SK-N-SH (cell line): ENCODE measurements at regions not wholly inside any gene's neighbourhood (a gene's known extent, or its start where the extent isn't known, plus 50 kb on each side); places are given as distances from the start of the nearest gene placed in this dataset.
A peak's percentile ranks its signal among the peaks of the same experiment; 100 is the strongest.

ENCODE experiments used
- CTCF ChIA-PET: fragments of 300-600, 350-600 bp; formaldehyde crosslinking; extraction: SDS; loops from one replicate; lab custom pipeline; 2021; lab: Yijun Ruan, JAX
- POLR2A ChIA-PET: fragments of 350-600 bp; sonication (Branson Sonifier 250); formaldehyde crosslinking; extraction: SDS; loops from one replicate; lab custom pipeline; 2020; ENCODE audit warnings: antibody characterized with exemption, inconsistent platforms; lab: Yijun Ruan, JAX
- DNase-seq: peaks from one replicate; pipeline ENCODE4 v3.0.0; 2012
- H2AFZ ChIP-seq: fragments of 200-600 bp; sonication (generic); 2 replicates; pipeline ENCODE4 v1.8.1; 2016; ENCODE audit warnings: antibody characterized with exemption, mild to moderate bottlenecking, low read depth
- H3F3A ChIP-seq: fragments of 200-600 bp; sonication (generic); replicated peaks from 2 replicates; pipeline ENCODE3; 2016; ENCODE audit warnings: antibody characterized with exemption, mild to moderate bottlenecking; ENCODE audit not compliant: insufficient read depth
- H3K27ac ChIP-seq, 2 experiments: fragments of 200-500 bp in 1 of 2; fragments of 200-600 bp in 1 of 2; sonication (Bioruptor generic) in 1 of 2; sonication (generic), shearing (Covaris generic) in 1 of 2; 2 replicates each; pipeline versions ENCODE4 v1.5.1 to v1.6.1; 2014 to 2016; ENCODE audit warnings: low read depth in 2 of 2, inconsistent platforms in 1 of 2, low read length in 1 of 2, mild to moderate bottlenecking in 1 of 2, mixed read lengths in 1 of 2
- H3K27me3 ChIP-seq: fragments of 200-600 bp; sonication (generic), shearing (Covaris generic); 2 replicates; pipeline ENCODE4 v1.6.1; 2016; ENCODE audit warnings: mixed run types; ENCODE audit not compliant: insufficient read depth
- H3K36me3 ChIP-seq, 2 experiments: fragments of 200-500 bp in 1 of 2; fragments of 200-600 bp in 1 of 2; sonication (Bioruptor generic) in 1 of 2; sonication (generic) in 1 of 2; replicated peaks in 1 of 2; 2 replicates each; pipeline versions ENCODE3 to v1.5.1; 2014 to 2016; ENCODE audit warnings: low read length in 1 of 2, mild to moderate bottlenecking in 1 of 2; ENCODE audit not compliant: insufficient read depth in 2 of 2, control insufficient read depth in 1 of 2
- H3K4me1 ChIP-seq, 2 experiments: fragments of 200-500 bp in 1 of 2; fragments of 200-600 bp in 1 of 2; sonication (Bioruptor generic) in 1 of 2; sonication (generic), shearing (Covaris generic) in 1 of 2; 2 replicates each; pipeline versions ENCODE4 v1.5.1 to v1.6.1; 2014 to 2016; ENCODE audit warnings: low read depth in 1 of 2, low read length in 1 of 2, mixed run types in 1 of 2; ENCODE audit not compliant: insufficient read depth in 2 of 2, control insufficient read depth in 1 of 2
- H3K4me2 ChIP-seq: fragments of 200-600 bp; sonication (generic), shearing (Covaris generic); 2 replicates; pipeline ENCODE4 v1.6.1; 2017; ENCODE audit warnings: mixed run types
- H3K4me3 ChIP-seq, 2 experiments: fragments of 200-500 bp in 1 of 2; fragments of 200-600 bp in 1 of 2; sonication (Bioruptor generic) in 1 of 2; sonication (generic), shearing (Covaris generic) in 1 of 2; 2 replicates each; pipeline versions ENCODE4 v1.5.1 to v1.8.1; 2014 to 2016; ENCODE audit warnings: low read depth in 2 of 2, inconsistent platforms in 1 of 2, low read length in 1 of 2, mild to moderate bottlenecking in 1 of 2, mixed read lengths in 1 of 2, moderate library complexity in 1 of 2
- H3K79me2 ChIP-seq: fragments of 200-600 bp; sonication (generic); 2 replicates; pipeline ENCODE4 v1.8.1; 2017; ENCODE audit warnings: mild to moderate bottlenecking; ENCODE audit not compliant: insufficient read depth
- H3K9ac ChIP-seq: fragments of 200-600 bp; sonication (generic); 2 replicates; pipeline ENCODE4 v1.6.1; 2017; ENCODE audit warnings: mixed run types
- H3K9me2 ChIP-seq: fragments of 200-600 bp; sonication (generic); 2 replicates; pipeline ENCODE4 v1.6.1; 2017; ENCODE audit warnings: mixed run types
- H3K9me3 ChIP-seq: fragments of 200-600 bp; sonication (generic); 2 replicates; pipeline ENCODE4 v1.6.1; 2017; ENCODE audit warnings: mixed run types, mild to moderate bottlenecking, moderate library complexity
- H4K20me1 ChIP-seq: fragments of 200-600 bp; sonication (generic); 2 replicates; pipeline ENCODE4 v1.6.1; 2017; ENCODE audit warnings: mild to moderate bottlenecking, mixed run types; ENCODE audit not compliant: insufficient read depth
- FOSL2 ChIP-seq: IDR thresholded peaks from 2 replicates; pipeline ENCODE4 v1.4.0; 2012; ENCODE audit warnings: low read depth, mild to moderate bottlenecking, moderate library complexity, borderline replicate concordance
- JUND ChIP-seq: IDR thresholded peaks from 2 replicates; pipeline ENCODE4 v1.4.0; 2012
- RAD21 ChIP-seq: IDR thresholded peaks from 2 replicates; pipeline ENCODE4 v1.6.1; 2012; ENCODE audit warnings: mild to moderate bottlenecking, low read length
- RXRA ChIP-seq: IDR thresholded peaks from 2 replicates; pipeline ENCODE4 v1.4.0; 2012; ENCODE audit warnings: low read depth, mild to moderate bottlenecking, borderline replicate concordance
- SIN3A ChIP-seq: IDR thresholded peaks from 2 replicates; pipeline ENCODE4 v1.6.1; 2012; ENCODE audit warnings: low read depth, mild to moderate bottlenecking, low read length, moderate library complexity, borderline replicate concordance
- SMC3 ChIP-seq: IDR thresholded peaks from 2 replicates; pipeline ENCODE4 v1.6.1; 2012; ENCODE audit warnings: low read depth, low read length, improper control_type of control experiment
- TCF12 ChIP-seq: IDR thresholded peaks from 2 replicates; pipeline ENCODE4 v1.4.0; 2012
- TEAD4 ChIP-seq: IDR thresholded peaks from 2 replicates; pipeline ENCODE4 v1.4.0; 2012; ENCODE audit warnings: mild to moderate bottlenecking, borderline replicate concordance; ENCODE audit not compliant: insufficient read depth
- WGBS: methylation state at CpG from one replicate; pipeline ENCODE4 v1.1.6; 2017; ENCODE audit warnings: low lambda C conversion rate; 5-methylcytosine and 5-hydroxymethylcytosine counted together
- TF ChIP-seq, protein P1 (sequence below): IDR thresholded peaks from 2 replicates; pipeline ENCODE4 v1.4.0; 2012; ENCODE audit warnings: low read depth, borderline replicate concordance
- TF ChIP-seq, protein P2 (sequence below): fragments of 200-600 bp; sonication (generic); IDR thresholded peaks from 2 replicates; pipeline ENCODE4 v1.6.1; 2017; ENCODE audit warnings: antibody characterized with exemption, mild to moderate bottlenecking, moderate library complexity

DNA sequence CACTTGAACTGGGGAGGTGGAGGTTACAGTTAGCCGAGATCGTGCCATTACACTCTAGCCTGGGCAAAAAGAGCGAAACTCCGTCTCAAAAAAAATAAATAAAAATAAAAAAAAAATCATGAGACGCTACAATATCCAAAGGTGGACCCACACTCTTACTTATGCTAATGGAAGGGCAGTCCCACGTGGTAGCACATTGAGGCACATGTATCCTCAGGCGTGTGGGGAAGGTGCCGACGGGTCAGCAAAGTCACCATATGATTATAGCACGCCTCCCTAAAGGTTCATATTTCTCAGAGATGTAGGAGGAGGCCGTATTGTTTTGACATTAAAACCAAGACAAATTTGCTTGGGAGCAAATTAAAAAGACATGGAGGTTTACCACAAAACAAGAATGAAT, 201.6 kb downstream of the LRRC70 start:
- no peak overlapping the region for H3K4me3 ChIP-seq
- WGBS, result 68% methylated on average over 11 of the region's 11 CpGs
- no peaks in the 10 kb centered on the region for H3K9me2 ChIP-seq
- POLR2A ChIA-PET, result no interaction called here
- H2AFZ ChIP-seq, result no peak overlapping the region
- CTCF ChIA-PET, result interaction anchor here (1.4 to 5.0 kb wide), 7 partner anchors 14 to 337 kb away, joined by 3 to 51 read pairs (median 7); no protein-coding TSS in a partner anchor
- no peaks in the 10 kb centered on the region for H3K4me1 ChIP-seq
- H3K36me3 ChIP-seq, result no peaks in the 10 kb centered on the region
- TF ChIP-seq TCF12 (no peak), FOSL2 (no peak), JUND (no peak), RXRA (no peak), SIN3A (no peak)
- TF ChIP-seq, protein P1, sequence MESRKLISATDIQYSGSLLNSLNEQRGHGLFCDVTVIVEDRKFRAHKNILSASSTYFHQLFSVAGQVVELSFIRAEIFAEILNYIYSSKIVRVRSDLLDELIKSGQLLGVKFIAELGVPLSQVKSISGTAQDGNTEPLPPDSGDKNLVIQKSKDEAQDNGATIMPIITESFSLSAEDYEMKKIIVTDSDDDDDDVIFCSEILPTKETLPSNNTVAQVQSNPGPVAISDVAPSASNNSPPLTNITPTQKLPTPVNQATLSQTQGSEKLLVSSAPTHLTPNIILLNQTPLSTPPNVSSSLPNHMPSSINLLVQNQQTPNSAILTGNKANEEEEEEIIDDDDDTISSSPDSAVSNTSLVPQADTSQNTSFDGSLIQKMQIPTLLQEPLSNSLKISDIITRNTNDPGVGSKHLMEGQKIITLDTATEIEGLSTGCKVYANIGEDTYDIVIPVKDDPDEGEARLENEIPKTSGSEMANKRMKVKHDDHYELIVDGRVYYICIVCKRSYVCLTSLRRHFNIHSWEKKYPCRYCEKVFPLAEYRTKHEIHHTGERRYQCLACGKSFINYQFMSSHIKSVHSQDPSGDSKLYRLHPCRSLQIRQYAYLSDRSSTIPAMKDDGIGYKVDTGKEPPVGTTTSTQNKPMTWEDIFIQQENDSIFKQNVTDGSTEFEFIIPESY, result no peak
- TF ChIP-seq, all 33 proteins: peak for 0
- Histone ChIP-seq H3F3A (no peaks in the 10 kb centered on the region), H4K20me1 (no peaks in the 10 kb centered on the region), H3K27ac (no peak overlapping the region), H3K79me2 (no peaks in the 10 kb centered on the region), H3K9ac (no peak overlapping the region), H3K9me3 (no peaks in the 10 kb centered on the region; the same call in 1 of the 2 replicates), H3K27me3 (no peaks in the 10 kb centered on the region), H3K4me2 (no peak overlapping the region)
- DNase-seq, result no peak

DNA sequence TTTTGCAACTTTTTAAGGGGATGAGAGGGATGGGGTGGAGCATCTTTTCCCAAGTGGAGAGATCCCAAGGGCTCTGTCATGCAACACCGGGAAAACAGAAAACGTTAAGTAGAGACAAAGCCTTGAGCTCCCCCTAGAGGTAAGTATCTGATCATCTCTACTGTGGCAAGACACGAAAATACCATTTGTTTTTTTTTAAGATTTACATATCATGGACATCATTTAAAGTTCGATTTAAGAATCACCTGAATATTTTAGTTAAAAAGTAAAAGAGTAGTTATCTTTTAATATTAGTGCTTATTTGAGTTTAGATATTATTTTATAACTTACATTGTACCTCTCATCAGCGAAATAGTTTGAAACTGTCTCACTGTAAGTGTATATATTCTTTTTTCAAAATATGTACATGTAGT, 200.4 kb downstream of the LRRC70 start:
- H3K4me1 ChIP-seq, result no peaks in the 10 kb centered on the region
- no peaks in the 10 kb centered on the region for H3F3A ChIP-seq
- peak overlapping the region; percentile 24; the same call in 1 of the 2 replicates for H2AFZ ChIP-seq
- H3K36me3 ChIP-seq, result no peaks in the 10 kb centered on the region
- ChIA-PET POLR2A (interaction anchor here (0.6 kb wide), 1 partner anchor 1616 kb away, joined by 4 read pairs; no protein-coding TSS in a partner anchor), CTCF (interaction anchor here (0.6 to 5.0 kb wide), 24 partner anchors 10 to 1432 kb away, joined by 3 to 51 read pairs (median 4); no protein-coding TSS in a partner anchor)
- H3K4me3 ChIP-seq, result no peak overlapping the region
- 12% methylated on average over 5 of the region's 5 CpGs for WGBS
- TF ChIP-seq, protein P2, sequence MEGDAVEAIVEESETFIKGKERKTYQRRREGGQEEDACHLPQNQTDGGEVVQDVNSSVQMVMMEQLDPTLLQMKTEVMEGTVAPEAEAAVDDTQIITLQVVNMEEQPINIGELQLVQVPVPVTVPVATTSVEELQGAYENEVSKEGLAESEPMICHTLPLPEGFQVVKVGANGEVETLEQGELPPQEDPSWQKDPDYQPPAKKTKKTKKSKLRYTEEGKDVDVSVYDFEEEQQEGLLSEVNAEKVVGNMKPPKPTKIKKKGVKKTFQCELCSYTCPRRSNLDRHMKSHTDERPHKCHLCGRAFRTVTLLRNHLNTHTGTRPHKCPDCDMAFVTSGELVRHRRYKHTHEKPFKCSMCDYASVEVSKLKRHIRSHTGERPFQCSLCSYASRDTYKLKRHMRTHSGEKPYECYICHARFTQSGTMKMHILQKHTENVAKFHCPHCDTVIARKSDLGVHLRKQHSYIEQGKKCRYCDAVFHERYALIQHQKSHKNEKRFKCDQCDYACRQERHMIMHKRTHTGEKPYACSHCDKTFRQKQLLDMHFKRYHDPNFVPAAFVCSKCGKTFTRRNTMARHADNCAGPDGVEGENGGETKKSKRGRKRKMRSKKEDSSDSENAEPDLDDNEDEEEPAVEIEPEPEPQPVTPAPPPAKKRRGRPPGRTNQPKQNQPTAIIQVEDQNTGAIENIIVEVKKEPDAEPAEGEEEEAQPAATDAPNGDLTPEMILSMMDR, result peak; percentile 80
- TF ChIP-seq SMC3, result peak; percentile 72
- TF ChIP-seq TEAD4, result no peak
- peak; percentile 86 for TF ChIP-seq RAD21
- H3K79me2 ChIP-seq, result no peaks in the 10 kb centered on the region
- no peak overlapping the region for H3K9ac ChIP-seq
- no peaks in the 10 kb centered on the region for H4K20me1 ChIP-seq
- H3K27me3 ChIP-seq, result no peaks in the 10 kb centered on the region
- no peaks in the 10 kb centered on the region for H3K9me2 ChIP-seq
- H3K4me2 ChIP-seq, result no peak overlapping the region
- DNase-seq, result peak; percentile 77
- H3K9me3 ChIP-seq, result no peaks in the 10 kb centered on the region
- H3K27ac ChIP-seq, result no peak overlapping the region
